Mesothelial cell of epicardium (in vitro differentiated cells): ENCODE measurements at regions not wholly inside any gene's neighbourhood (a gene's known extent, or its start where the extent isn't known, plus 50 kb on each side); places are given as distances from the start of the nearest gene placed in this dataset.

Source experiments
- DNase-seq, 2 experiments: peaks; one replicate each; pipeline ENCODE4 v3.0.0; 2021; ENCODE audit warnings: low spot score in 2 of 2; ENCODE audit not compliant: unreplicated experiment in 2 of 2
- H3K27ac Mint-ChIP-seq: 2 replicates; pipeline ENCODE4 v1.8.0; 2021; ENCODE audit warnings: mixed read lengths
- H3K27me3 Mint-ChIP-seq: 2 replicates; pipeline ENCODE4 v1.8.0; 2021; ENCODE audit warnings: low read depth, mixed read lengths
- H3K36me3 Mint-ChIP-seq: 2 replicates; pipeline ENCODE4 v1.8.0; 2021; ENCODE audit warnings: mixed read lengths
- H3K4me1 Mint-ChIP-seq: 2 replicates; pipeline ENCODE4 v1.8.0; 2021; ENCODE audit warnings: mixed read lengths
- H3K4me3 Mint-ChIP-seq: 2 replicates; pipeline ENCODE4 v1.8.0; 2021; ENCODE audit warnings: mild to moderate bottlenecking, moderate library complexity, mixed read lengths
- H3K9me3 Mint-ChIP-seq: 2 replicates; pipeline ENCODE4 v1.8.0; 2021; ENCODE audit warnings: mixed read lengths
- CTCF ChIP-seq: fragments of 200-600 bp; sonication (generic); IDR thresholded peaks from one replicate; pipeline ENCODE4 v1.5.0; 2021; ENCODE audit warnings: antibody characterized with exemption; ENCODE audit not compliant: unreplicated experiment

- Mint-ChIP-seq H3K4me3 (no peak overlapping the region), H3K27me3 (no peaks in the 10 kb centered on the region), H3K4me1 (peaks cover 20% of the 10 kb centered on the region), H3K27ac (no peak overlapping the region), H3K9me3 (no peaks in the 10 kb centered on the region), H3K36me3 (no peaks in the 10 kb centered on the region)
- no peak for TF ChIP-seq CTCF
- no peak for DNase-seq
Observed at GRCh38 chr5:52707616-52708015, 80.1 kb upstream of the ITGA1 start.

- Mint-ChIP-seq H3K36me3 (no peaks in the 10 kb centered on the region), H3K4me1 (peaks cover 20% of the 10 kb centered on the region), H3K27ac (no peak overlapping the region), H3K4me3 (no peak overlapping the region), H3K9me3 (no peaks in the 10 kb centered on the region), H3K27me3 (no peaks in the 10 kb centered on the region)
- DNase-seq, result no peak
- no peak for TF ChIP-seq CTCF
Observed at GRCh38 chr5:52708463-52708862, 79.3 kb upstream of the ITGA1 start.

- no peaks in the 10 kb centered on the region for H3K27me3 Mint-ChIP-seq
- no peak for DNase-seq
- H3K9me3 Mint-ChIP-seq, result no peaks in the 10 kb centered on the region
- H3K4me3 Mint-ChIP-seq, result no peak overlapping the region
- H3K27ac Mint-ChIP-seq, result no peak overlapping the region
- TF ChIP-seq CTCF, result no peak
- no peaks in the 10 kb centered on the region for H3K36me3 Mint-ChIP-seq
- H3K4me1 Mint-ChIP-seq, result peaks cover 20% of the 10 kb centered on the region
Observed at GRCh38 chr5:52709167-52709925, 78.4 kb upstream of the ITGA1 start.

GRCh38 chr5:52710310-52710971, 77.3 kb upstream of the ITGA1 start:
- no peak overlapping the region for H3K4me3 Mint-ChIP-seq
- H3K36me3 Mint-ChIP-seq, result no peaks in the 10 kb centered on the region
- peaks cover 20% of the 10 kb centered on the region for H3K4me1 Mint-ChIP-seq
- no peaks in the 10 kb centered on the region for H3K27me3 Mint-ChIP-seq
- DNase-seq, result no peak
- no peak for TF ChIP-seq CTCF
- H3K27ac Mint-ChIP-seq, result no peak overlapping the region
- H3K9me3 Mint-ChIP-seq, result peaks cover 1% of the 10 kb centered on the region

- H3K27ac Mint-ChIP-seq, result no peak overlapping the region
- peaks cover 20% of the 10 kb centered on the region for H3K4me1 Mint-ChIP-seq
Observed at GRCh38 chr5:52710972-52711596, 76.6 kb upstream of the ITGA1 start.

More at GRCh38 chr5:52710972-52711596, 76.6 kb upstream of the ITGA1 start:
- TF ChIP-seq CTCF, result no peak
- DNase-seq, result no peak
- peaks cover 7% of the 10 kb centered on the region for H3K9me3 Mint-ChIP-seq
- H3K27me3 Mint-ChIP-seq, result no peaks in the 10 kb centered on the region
- H3K4me3 Mint-ChIP-seq, result no peak overlapping the region
- no peaks in the 10 kb centered on the region for H3K36me3 Mint-ChIP-seq
